ENCODE measurements at regions not wholly inside any gene's neighbourhood (a gene's known extent, or its start where the extent isn't known, plus 50 kb on each side); places are given as distances from the start of the nearest gene placed in this dataset.
"Not testable (repeated sequence)": the region's sequence is repeated elsewhere in the genome, so short reads cannot be mapped to it uniquely, and the experiment has no call there.

- TF ChIP-seq CTCF (IDR thresholded peaks at IDR 0.05; ENCODE audit: low read depth, low read length, missing control alignments) = no peak
- in situ Hi-C loops (cut with HindIII; ENCODE audit: low pct_ligation_motif_present, low sequenced_read_pairs) = no loop called here
- no peak for DNase-seq
- Histone ChIP-seq H3K27ac (no peak overlapping the region), H3K4me3 (ENCODE audit: low read depth, low read length) (no peak overlapping the region), H3K36me3 (replicated peaks) (no peaks in the 10 kb centered on the region), H3K27me3 (replicated peaks) (no peaks in the 10 kb centered on the region)
Measured at GRCh38 chr7:110308791-110309190, 782.1 kb upstream of the LRRN3 start.

DNA sequence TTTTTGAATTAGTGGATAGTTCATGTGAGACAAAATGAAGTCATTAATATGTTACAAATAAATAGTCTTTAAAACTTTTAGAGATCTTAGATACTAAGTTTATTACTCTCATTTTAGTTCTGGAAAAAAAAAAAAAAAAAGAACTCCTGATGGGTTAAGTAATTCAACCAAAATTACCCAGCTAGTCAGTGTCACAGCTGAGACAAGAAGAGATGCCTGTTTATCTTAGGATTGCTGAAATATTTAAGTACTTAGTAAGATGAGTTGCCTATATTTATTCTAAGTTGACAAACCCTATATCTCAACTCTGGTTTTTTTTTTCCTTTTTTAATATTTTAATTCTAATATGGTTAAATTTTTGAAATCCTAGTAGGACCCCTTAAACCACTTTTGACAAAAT lies 781.0 kb upstream of the LRRN3 start:
- peak; percentile 54 for DNase-seq
- no peak for TF ChIP-seq CTCF (IDR thresholded peaks at IDR 0.05; ENCODE audit: low read depth, low read length, missing control alignments)
- Histone ChIP-seq H3K27me3 (replicated peaks) (no peaks in the 10 kb centered on the region), H3K36me3 (replicated peaks) (no peaks in the 10 kb centered on the region), H3K27ac (peak overlapping the region; percentile 47), H3K4me3 (ENCODE audit: low read depth, low read length) (no peak overlapping the region)
- in situ Hi-C loops (cut with HindIII; ENCODE audit: low pct_ligation_motif_present, low sequenced_read_pairs) = no loop called here

- DNase-seq = no peak
- no peak overlapping the region for H3K4me3 ChIP-seq (ENCODE audit: low read depth, low read length)
- in situ Hi-C loops (cut with HindIII; ENCODE audit: low pct_ligation_motif_present, low sequenced_read_pairs) = no loop called here
Measured at GRCh38 chr7:110311556-110311955, 779.4 kb upstream of the LRRN3 start.

GRCh38 chr7:110317541-110318265 lies 773.2 kb upstream of the LRRN3 start:
- peak overlapping the region; percentile 0 for H3K27ac ChIP-seq
- in situ Hi-C loops (cut with HindIII; ENCODE audit: low pct_ligation_motif_present, low sequenced_read_pairs) = no loop called here
- no peaks in the 10 kb centered on the region for H3K36me3 ChIP-seq (replicated peaks)
- no peak overlapping the region for H3K4me3 ChIP-seq (ENCODE audit: low read depth, low read length)
- H3K27me3 ChIP-seq (replicated peaks) = no peaks in the 10 kb centered on the region
- no peak for TF ChIP-seq CTCF (IDR thresholded peaks at IDR 0.05; ENCODE audit: low read depth, low read length, missing control alignments)
- peak; percentile 74 for DNase-seq

More at GRCh38 chr7:110311556-110311955, 779.4 kb upstream of the LRRN3 start:
- no peak for TF ChIP-seq CTCF (IDR thresholded peaks at IDR 0.05; ENCODE audit: low read depth, low read length, missing control alignments)
- H3K27me3 ChIP-seq (replicated peaks) = no peaks in the 10 kb centered on the region
- no peak overlapping the region for H3K27ac ChIP-seq
- no peaks in the 10 kb centered on the region for H3K36me3 ChIP-seq (replicated peaks)

DNA sequence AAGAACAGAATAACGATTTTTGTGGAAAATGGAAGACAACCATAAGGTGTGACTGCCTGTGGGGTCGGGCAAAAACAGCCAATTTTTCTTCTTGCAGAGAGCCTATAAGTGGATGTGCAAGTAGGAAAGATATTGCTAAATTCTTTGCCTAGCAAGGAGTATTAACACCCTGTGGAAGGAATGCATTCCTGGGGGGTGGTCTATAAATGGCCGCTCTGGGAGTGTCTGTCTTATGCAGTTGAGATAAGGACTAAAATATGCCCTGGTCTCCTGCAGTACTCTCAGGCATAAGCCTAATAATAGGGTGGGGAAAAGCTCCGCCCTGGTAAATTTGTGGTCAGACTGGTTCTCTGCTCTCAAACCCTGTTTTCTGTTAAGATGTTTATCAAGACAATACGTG lies 770.6 kb upstream of the LRRN3 start:
- in situ Hi-C loops (cut with HindIII; ENCODE audit: low pct_ligation_motif_present, low sequenced_read_pairs) = not testable (repeated sequence)

DNA sequence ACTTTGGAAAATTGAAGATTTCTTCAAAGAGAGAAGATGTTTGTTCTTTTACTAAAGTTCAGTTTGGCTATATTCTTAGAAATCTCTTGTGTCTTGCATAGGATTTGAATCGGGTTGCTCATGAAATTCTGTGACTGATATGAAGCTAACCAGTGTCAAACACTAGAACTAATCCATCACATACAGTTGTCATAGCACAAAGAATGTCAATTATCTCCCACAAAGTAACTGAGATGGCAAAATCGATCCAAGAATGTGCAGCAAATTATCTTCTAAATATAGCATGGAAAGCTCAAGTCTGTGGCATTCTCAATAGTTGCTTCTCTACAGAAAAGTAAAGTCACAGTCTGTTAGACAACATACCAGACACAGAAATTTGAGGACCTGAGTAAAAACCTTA lies 768.1 kb upstream of the LRRN3 start:
- TF ChIP-seq CTCF (IDR thresholded peaks at IDR 0.05; ENCODE audit: low read depth, low read length, missing control alignments) = no peak
- in situ Hi-C loops (cut with HindIII; ENCODE audit: low pct_ligation_motif_present, low sequenced_read_pairs) = no loop called here
- Histone ChIP-seq H3K27ac (no peak overlapping the region), H3K27me3 (replicated peaks) (no peaks in the 10 kb centered on the region), H3K36me3 (replicated peaks) (no peaks in the 10 kb centered on the region), H3K4me3 (ENCODE audit: low read depth, low read length) (no peak overlapping the region)
- no peak for DNase-seq

More for the DNA sequence above, 770.6 kb upstream of the LRRN3 start:
- DNase-seq; H3K27ac ChIP-seq; H3K27me3 ChIP-seq (replicated peaks); H3K4me3 ChIP-seq (ENCODE audit: low read depth, low read length); H3K36me3 ChIP-seq (replicated peaks): not testable (repeated sequence)
